ENCODE measurements at regions not wholly inside any gene's neighbourhood (a gene's known extent, or its start where the extent isn't known, plus 50 kb on each side); places are given as distances from the start of the nearest gene placed in this dataset.

GRCh38 chr6:119547024-119547423, 197.5 kb upstream of the MAN1A1 start:
- no peak for TF ChIP-seq RFX5 (IDR thresholded peaks at IDR 0.05; ENCODE audit: low read length)
- no peak for TF ChIP-seq MXI1 (IDR thresholded peaks at IDR 0.05; ENCODE audit: low read depth, low read length)
- no peak for TF ChIP-seq REST (IDR thresholded peaks at IDR 0.05; ENCODE audit: low read depth, low read length)
- no peak for TF ChIP-seq NFIC (IDR thresholded peaks at IDR 0.05; ENCODE audit: borderline replicate concordance)
- no peak for TF ChIP-seq RCOR1 (IDR thresholded peaks at IDR 0.05; ENCODE audit: low read length)
- no peak for TF ChIP-seq SMC3 (IDR thresholded peaks at IDR 0.05; ENCODE audit: low read depth, low read length)
- no peak for TF ChIP-seq YY1 (IDR thresholded peaks at IDR 0.05; ENCODE audit: low read depth)
- no peak for TF ChIP-seq CTCF (IDR thresholded peaks at IDR 0.05)
